ENCODE measurements at regions not wholly inside any gene's neighbourhood (a gene's known extent, or its start where the extent isn't known, plus 50 kb on each side); places are given as distances from the start of the nearest gene placed in this dataset.
"Not testable (repeated sequence)": the region's sequence is repeated elsewhere in the genome, so short reads cannot be mapped to it uniquely, and the experiment has no call there.

- no peaks in the 10 kb centered on the region for H3K36me3 ChIP-seq
- H3K9me3 ChIP-seq, result no peaks in the 10 kb centered on the region
- no peaks in the 10 kb centered on the region for H3K27me3 ChIP-seq (replicated peaks; ENCODE audit: insufficient read depth)
- H3K4me3 ChIP-seq, result no peak overlapping the region
- intact Hi-C loops (cut with DNase I), result no loop called here
- no peaks in the 10 kb centered on the region for H3K4me1 ChIP-seq (replicated peaks)
- TF ChIP-seq POLR2AphosphoS5 (IDR thresholded peaks at IDR 0.05) (no peak), POLR2A (IDR thresholded peaks at IDR 0.05) (no peak)
- TF ChIP-seq, protein P1, sequence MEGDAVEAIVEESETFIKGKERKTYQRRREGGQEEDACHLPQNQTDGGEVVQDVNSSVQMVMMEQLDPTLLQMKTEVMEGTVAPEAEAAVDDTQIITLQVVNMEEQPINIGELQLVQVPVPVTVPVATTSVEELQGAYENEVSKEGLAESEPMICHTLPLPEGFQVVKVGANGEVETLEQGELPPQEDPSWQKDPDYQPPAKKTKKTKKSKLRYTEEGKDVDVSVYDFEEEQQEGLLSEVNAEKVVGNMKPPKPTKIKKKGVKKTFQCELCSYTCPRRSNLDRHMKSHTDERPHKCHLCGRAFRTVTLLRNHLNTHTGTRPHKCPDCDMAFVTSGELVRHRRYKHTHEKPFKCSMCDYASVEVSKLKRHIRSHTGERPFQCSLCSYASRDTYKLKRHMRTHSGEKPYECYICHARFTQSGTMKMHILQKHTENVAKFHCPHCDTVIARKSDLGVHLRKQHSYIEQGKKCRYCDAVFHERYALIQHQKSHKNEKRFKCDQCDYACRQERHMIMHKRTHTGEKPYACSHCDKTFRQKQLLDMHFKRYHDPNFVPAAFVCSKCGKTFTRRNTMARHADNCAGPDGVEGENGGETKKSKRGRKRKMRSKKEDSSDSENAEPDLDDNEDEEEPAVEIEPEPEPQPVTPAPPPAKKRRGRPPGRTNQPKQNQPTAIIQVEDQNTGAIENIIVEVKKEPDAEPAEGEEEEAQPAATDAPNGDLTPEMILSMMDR (IDR thresholded peaks at IDR 0.05), result no peak
- no peak overlapping the region for H3K27ac ChIP-seq
- 42% methylated on average over 2 of the region's 2 CpGs for WGBS
- DNase-seq (ENCODE audit: low spot score), result no peak
Measured at GRCh38 chr6:130560231-130560630, 194.4 kb downstream of the TMEM200A start.

DNA sequence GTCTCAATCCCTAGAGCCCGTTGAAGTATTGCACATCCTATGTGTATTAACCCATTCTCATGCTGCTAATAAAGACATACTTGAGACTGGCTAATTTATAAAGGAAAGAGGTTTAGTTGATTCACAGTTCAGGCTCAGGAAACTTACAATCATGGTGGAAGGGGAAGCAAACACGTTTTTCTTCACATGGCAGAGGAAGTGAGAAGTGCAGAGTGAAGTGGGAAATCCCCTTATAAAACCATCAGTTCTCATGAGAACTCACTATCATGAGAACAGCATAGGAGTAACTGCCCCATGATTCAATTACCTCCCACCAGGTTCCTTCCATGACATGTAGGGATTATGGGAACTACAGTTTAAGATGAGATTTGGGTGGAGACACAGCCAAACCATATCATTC, 195.3 kb downstream of the TMEM200A start:
- DNase-seq (ENCODE audit: low spot score); H3K4me3 ChIP-seq; H3K36me3 ChIP-seq; H3K27me3 ChIP-seq (replicated peaks; ENCODE audit: insufficient read depth); H3K4me1 ChIP-seq (replicated peaks); intact Hi-C loops (cut with DNase I); H3K27ac ChIP-seq; H3K9me3 ChIP-seq: not testable (repeated sequence)
- 66% methylated on average over 2 of the region's 2 CpGs for WGBS

DNA sequence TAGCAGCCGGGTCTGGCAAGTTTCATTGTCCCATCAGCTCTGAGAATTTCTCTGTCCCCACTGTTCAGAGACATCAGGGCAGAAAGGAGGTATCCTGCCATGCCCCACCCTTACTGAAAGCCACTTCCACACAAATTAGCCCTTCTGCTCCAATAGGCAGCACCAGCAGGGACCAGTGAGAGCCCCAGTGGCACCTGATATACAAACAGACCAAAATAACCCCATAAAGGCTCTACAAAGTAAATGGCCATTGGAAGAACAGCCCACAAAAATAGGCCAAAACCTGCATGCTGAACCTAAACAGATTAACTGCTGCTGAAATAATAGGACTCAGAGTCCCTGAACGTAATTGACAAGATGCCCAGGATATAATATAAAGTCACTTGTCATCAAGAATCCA, 199.9 kb downstream of the TMEM200A start:
- H3K27me3 ChIP-seq (replicated peaks; ENCODE audit: insufficient read depth), result no peaks in the 10 kb centered on the region
- H3K27ac ChIP-seq, result no peak overlapping the region
- WGBS, result 68% methylated on average over 2 of the region's 2 CpGs
- TF ChIP-seq POLR2AphosphoS5 (IDR thresholded peaks at IDR 0.05) (no peak), POLR2A (IDR thresholded peaks at IDR 0.05) (no peak)
- TF ChIP-seq, protein P1 (IDR thresholded peaks at IDR 0.05), result no peak
- no peak for DNase-seq (ENCODE audit: low spot score)
- H3K4me3 ChIP-seq, result no peak overlapping the region
- H3K36me3 ChIP-seq, result no peaks in the 10 kb centered on the region
- intact Hi-C loops (cut with DNase I), result no loop called here
- H3K9me3 ChIP-seq, result no peaks in the 10 kb centered on the region
- no peaks in the 10 kb centered on the region for H3K4me1 ChIP-seq (replicated peaks)

DNA sequence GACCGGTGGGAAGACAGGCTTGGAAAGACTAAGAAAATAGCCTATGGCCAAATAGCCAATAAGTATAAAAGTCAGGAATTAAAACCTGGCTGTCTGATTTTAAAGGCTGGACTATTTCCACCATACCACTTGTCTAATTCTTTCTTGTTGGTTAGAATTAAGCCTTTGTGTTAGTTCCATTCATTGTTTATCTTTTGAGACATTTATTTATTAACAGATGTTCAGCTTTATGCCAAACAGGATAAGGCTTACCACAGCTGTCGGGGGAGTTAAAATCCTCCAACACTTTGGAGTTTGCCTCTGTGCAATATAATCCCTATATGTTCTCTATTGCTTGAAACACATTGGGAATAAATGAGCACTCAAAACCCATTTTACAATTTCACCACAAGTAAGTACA, 208.3 kb downstream of the TMEM200A start:
- intact Hi-C loops (cut with DNase I), result no loop called here
- Histone ChIP-seq H3K4me1 (replicated peaks) (no peaks in the 10 kb centered on the region), H3K27me3 (replicated peaks; ENCODE audit: insufficient read depth) (no peaks in the 10 kb centered on the region), H3K36me3 (no peaks in the 10 kb centered on the region), H3K27ac (no peak overlapping the region), H3K4me3 (no peak overlapping the region), H3K9me3 (no peaks in the 10 kb centered on the region)
- 21% methylated on average over 2 of the region's 2 CpGs for whole genome bisulfite sequencing
- TF ChIP-seq POLR2A (IDR thresholded peaks at IDR 0.05) (no peak), POLR2AphosphoS5 (IDR thresholded peaks at IDR 0.05) (no peak)
- TF ChIP-seq, protein P1 (IDR thresholded peaks at IDR 0.05), result no peak
- DNase-seq (ENCODE audit: low spot score), result no peak

GRCh38 chr6:130575557-130575956, 209.7 kb downstream of the TMEM200A start:
- no peak for TF ChIP-seq POLR2A (IDR thresholded peaks at IDR 0.05)
- TF ChIP-seq, protein P1 (IDR thresholded peaks at IDR 0.05), result no peak
- no peak for TF ChIP-seq POLR2AphosphoS5 (IDR thresholded peaks at IDR 0.05)
- Histone ChIP-seq H3K27ac (no peak overlapping the region), H3K9me3 (no peaks in the 10 kb centered on the region), H3K36me3 (no peaks in the 10 kb centered on the region), H3K4me3 (no peak overlapping the region), H3K4me1 (replicated peaks) (no peaks in the 10 kb centered on the region), H3K27me3 (replicated peaks; ENCODE audit: insufficient read depth) (no peaks in the 10 kb centered on the region)
- WGBS, result 89% methylated on average over 3 of the region's 3 CpGs
- DNase-seq (ENCODE audit: low spot score), result no peak
- intact Hi-C loops (cut with DNase I), result no loop called here

Measured in prostate gland (tissue), 2 donors.